ENCODE measurements at regions not wholly inside any gene's neighbourhood (a gene's known extent, or its start where the extent isn't known, plus 50 kb on each side); places are given as distances from the start of the nearest gene placed in this dataset.

GRCh38 chr2:209008636-209009287, 415.1 kb upstream of the MAP2 start:
- no peak for TF ChIP-seq EZH2 (IDR thresholded peaks at IDR 0.05; ENCODE audit: low read depth, unreplicated experiment)
- peak in 1 of 2 experiments; percentile 48; a peak in 2 of 4 replicates for TF ChIP-seq CTCF (conservative IDR thresholded peaks at IDR 0.05; ENCODE audit: low read depth in 2 of 2)
- no peak for TF ChIP-seq STAT1 (IDR thresholded peaks at IDR 0.05; ENCODE audit: unreplicated experiment)
- TF ChIP-seq POLR2AphosphoS5 (IDR thresholded peaks at IDR 0.05; ENCODE audit: low read depth): no peak
